ENCODE measurements at regions not wholly inside any gene's neighbourhood (a gene's known extent, or its start where the extent isn't known, plus 50 kb on each side); places are given as distances from the start of the nearest gene placed in this dataset.

DNA sequence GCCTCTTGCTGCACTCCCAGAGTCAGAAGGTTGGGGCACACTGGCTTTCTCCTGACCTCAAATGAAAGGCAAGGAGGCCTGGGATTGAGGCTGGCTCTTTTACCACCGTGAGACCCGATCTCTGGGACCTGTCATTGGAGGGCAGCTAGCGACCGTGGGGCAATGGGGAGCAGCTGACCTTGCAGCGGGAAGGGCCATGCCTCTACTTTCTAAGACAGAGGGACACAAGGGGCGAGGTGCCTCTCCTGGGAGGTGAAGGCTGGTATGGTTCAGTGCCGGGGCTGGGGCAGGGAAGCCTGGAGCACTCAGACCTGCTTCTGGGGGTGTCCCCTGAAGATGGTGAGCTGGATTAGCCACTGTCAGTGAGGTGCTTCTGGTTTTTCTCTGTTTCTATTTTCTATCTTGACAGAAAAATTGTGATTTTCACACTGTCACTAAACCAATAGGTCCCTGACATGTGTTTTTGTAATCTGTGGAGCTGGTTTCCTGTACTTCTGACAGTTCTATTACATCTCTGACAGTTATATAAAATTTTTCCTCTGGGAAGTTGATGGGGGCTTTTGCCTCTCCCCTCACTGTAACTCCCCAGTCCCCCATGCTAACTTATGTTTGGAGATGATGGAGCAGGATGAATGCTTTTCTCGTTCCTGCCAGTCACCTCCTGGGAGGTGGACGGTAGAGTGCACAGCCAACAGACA is 340.8 kb downstream of the RPS24 start:
- no peak for DNase-seq

DNA sequence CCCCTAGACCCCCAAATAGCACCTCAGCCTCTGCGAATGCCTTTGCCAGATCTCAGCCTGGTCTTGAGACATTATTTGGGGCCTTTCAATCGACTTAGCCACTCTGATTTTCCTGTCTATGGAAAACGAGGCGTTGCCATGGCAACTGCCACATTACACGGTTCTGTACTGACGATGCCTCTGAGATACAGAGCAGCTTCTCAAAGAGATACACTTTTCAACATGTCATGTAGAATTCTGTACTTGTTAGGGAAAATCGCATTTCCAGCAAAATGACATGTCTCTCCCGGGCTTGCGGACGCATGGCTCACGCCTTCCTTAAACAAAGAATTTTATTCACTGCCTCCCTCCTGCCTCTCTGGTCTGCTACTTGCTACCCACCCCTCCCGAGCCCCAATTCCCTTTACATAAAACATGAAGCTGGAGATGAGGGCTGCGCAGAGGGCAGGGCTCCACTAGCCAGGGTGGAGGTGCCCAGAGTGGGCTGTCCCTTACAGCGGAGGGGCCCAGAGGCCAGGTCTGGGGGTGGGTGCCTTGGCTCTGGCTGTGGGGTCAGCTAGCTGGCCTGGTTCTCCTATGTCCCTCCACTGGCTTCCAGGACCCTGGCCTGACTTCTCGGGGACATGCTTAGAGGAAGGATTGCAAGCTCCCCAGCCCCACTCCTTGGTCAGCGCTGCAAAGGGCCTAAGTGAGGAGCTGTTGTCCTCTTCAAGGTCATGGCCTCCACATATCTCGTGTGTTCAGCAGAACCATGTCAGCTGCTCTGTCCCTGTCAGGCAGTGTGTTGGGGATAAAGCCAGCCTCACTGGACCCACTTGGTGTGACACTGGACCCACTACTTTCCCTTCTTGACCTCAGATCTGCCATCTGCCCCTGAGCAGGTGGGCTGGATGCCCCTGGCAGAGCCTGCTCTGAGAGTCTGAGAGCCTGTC is 342.5 kb downstream of the RPS24 start:
- no peak for DNase-seq

DNA sequence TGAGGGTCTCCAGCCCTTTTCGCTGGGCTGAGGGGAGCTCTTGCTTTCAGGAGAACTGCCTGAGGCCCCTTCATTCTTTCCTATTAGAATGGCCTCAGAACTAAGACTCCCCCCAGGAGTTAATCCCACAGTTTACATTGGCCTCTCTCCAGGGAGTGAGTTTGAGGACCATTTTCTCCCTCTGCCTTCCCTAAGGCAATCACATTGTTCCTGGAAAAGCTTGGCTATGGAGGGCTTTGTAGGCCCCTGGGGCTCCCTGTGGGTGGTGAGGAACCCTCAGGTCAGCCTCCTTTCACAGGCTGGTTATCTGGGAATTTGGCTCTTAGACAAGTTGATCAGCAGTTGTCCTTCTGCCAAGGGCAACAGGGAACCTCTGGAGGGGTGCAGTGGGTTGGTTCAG is 343.7 kb downstream of the RPS24 start:
- DNase-seq: no peak

DNA sequence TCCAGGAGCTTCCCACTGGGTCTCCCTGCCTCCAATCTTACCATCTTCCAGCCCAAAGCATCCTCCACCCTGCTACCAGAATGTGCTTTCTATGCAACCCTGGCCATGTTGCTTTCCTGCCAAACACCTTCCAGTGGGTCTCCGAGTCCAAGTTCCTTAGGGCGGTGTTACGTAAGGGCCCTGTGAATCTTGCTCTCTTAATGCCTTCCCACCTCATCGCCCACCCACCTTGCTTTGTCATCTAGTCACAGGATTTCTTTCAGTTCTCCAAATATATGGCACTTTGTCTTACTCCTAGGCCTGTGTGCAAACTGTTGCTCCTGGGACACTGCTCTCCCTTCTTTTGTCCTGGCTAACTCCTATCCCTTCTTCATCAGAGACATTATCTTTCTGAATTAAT is 344.5 kb downstream of the RPS24 start:
- no peak for DNase-seq

DNA sequence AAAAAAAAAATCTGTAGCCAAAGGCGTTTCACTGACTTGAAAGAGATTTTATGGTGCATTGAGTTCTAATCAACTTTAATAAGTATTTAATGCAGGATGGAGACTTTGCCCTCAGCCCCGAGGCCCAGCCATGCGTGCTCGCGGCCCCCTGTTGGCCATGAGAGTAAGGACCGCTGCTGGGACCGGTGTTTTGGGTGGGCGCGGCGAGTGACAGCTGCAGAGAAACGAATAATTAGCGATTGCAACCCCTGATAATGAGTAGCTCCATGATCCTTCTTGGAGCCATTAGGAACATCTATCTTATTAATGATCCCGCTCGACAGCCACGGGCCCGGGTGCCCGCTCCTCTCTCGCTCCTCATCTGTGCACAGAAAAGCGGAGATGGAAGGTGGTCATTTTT is 347.4 kb downstream of the RPS24 start:
- no peak for DNase-seq

DNA sequence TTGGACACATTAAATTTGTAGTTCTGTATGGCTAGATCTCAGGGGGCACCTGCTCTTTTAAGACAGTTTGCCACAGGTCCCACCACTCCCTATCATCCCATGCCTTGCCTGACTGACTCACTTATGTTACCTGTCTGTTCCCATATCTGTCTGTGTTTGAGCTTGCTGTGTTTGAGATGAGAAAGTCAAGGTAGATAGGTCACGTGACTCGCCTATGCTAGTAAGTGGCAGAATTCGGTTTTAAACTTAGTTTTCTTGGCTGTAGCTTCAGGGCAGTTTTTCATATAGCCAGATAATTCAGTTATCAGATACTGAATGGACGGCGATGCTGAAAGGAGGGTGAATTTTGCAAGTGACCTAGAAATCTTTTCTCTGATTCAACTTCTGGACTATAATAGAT is 348.4 kb downstream of the RPS24 start:
- DNase-seq: no peak

DNA sequence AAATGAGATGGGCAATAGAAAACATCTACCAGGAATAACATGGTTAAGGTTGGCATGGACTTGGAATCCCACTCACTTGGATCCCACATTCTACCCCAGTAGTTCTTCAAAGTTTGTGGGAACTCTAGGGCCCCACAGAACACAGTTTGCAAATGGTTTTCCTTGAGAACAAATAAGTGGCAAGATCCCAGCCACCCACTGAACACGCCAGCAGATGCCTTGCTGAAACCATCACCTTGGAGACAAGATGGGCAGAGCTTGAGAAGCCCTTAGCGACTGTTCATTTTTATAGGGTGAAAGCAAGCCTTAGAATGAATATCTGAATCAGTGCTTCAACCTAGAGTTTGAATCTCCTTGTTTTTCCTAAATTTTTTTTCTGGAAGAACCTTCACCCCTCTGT is 349.1 kb downstream of the RPS24 start:
- no peak for DNase-seq

DNA sequence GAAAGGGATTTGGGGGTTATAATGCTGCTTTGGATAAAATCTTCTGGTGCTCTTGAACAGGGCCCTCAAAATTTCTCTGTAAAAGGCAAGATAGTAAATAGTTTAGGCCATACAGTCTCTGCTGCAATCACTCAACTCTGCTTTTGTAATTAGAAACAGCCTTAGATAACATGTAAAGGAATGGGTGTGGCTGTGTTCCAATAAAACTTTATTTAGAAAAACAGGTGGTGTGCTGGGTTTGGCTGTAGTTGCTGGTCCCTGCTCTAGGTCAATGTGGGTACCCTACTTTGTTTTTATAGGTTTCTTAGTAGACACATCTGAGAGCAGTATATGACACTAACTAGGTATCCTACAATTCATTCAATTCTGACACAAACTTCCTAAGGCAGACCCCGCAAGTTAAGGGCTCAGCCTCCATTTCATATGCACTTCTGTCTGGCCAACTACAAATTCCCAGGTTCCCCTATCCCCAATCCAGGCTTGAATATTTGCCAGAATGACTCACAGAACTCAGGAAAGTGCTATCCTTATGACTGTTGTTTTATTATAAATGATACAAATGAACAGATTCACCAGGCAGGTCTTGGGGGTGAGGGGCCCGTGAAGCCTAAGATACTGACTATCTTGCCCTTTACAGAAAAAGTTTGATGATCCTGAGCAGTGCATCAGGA is 349.9 kb downstream of the RPS24 start:
- no peak for DNase-seq

DNA sequence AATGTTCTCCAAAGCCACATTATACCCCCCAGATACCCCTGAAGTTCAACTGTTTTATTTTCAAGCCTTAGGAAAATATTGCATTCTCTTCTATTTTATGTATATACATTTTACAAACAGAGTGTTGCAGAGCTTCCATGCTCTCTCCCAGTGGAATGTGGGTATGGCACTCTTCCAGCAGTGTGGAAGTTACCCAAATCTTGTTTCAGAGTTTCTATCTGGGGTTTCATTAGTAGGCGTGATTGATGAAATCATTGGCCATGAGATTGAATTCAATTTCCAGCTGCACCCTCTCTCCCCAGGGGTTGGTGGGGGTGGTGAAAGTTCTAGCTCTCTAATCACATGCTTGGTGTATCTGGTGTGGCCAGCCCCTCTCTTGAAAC is 350.4 kb downstream of the RPS24 start:
- DNase-seq: no peak

DNA sequence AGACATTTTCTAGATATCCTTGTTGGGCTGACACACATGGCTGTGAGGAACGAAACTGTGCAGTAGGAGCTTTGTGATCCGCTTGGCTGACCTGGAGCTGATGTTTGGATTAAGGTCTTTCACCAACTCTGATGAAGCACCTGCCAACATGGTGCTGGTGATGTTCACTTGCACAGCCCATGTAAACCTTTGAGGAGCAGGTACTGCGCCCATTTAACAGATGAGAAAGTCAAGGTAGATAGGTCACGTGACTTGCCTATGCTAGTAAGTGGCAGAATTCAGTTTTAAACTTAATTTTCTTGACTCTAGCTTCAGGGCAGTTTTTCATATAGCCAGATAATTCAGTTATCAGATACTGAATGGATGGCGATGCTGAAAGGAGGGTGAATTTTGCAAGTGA is 351.9 kb downstream of the RPS24 start:
- no peak for DNase-seq

DNA sequence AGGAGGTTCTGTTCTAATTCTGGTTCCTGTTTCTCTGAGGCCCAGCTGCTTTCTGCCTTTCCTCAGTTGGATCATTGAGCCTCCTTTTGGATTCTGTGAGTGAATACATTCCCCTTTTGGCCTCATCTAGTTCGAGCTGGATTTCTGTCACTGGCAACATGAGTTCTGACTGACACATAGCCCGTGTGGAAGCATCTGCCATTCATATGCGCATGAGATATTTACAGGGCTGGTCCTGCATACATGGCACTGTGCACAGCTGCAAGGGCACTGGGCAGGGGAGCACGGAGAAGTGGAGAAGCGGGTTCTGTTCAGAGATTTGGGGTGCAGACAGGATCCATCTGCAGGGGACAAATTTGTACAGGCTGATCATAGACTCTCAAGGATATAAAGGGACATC is 352.8 kb downstream of the RPS24 start:
- no peak for DNase-seq

DNA sequence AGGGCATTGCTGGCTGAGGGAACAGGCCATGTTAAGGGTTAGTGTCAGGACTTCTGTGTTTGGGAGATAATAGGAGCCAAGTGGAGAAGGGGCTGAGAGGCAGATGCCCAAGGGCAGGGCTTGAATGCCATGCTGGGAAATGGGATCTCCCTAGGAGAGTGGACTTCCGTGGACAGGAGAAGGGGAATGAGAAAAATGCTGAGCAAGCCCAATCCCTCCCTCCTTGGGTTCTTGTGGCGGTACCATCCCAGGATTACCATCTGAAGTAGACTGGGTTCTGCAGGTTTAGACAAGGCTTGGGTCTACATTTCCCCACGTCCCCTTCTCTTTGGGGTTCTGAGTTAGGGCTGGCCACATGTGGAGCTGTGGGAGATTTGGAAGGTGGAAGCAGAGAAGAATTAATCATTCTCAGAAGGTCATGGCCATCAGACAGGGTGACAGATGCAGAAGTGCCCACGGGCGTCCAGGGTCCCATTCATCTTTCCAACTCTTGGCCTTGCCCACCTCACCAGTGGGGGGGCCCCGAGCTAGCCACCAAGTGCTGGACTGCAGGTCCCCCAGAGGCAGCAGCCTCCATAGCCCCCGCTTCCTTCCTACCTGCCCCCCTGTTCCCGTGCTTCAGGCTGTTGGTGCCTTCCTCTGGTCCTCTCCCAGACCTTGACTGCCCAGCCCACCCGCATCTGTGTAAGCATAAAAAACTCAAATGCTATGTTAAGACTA is 354.8 kb downstream of the RPS24 start:
- no peak for DNase-seq

DNA sequence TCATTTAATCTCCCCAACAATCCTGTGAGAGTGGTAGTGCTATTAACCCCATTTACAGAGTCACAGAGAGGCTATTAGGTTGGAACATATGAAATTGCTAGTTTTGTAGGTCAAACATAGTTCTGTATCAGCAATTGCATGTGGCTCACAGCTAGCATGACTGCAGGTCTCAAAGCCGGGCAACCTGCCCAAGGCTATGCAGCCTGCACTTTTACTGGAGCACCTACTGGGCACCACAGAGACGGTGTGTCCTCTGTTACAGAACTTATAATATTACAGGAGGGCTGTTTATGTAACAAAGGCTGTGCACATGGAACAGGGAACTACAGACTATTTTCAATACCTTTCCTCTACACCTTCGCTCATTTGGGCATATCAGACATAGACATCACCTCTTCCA is 355.8 kb downstream of the RPS24 start:
- DNase-seq: no peak

DNA sequence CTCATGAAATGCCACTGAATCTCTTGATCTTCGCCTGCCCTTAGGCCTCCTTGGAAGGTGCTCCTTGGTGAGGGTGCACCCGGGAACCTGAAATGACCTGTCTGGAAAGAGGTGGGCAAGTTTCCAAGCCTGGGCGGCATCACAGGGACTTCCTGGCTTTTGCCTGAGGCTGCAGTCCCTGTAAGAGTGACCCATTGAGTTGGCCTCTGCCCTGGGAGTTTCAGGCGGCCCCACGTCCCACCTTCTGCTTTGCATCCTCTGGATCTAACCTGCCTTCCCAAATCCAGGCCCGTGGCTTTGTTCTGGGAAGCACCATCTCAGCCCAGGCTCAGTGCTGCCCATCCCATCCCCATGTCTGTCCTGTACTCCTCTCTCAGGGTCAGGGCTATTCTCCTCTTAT is 356.4 kb downstream of the RPS24 start:
- DNase-seq: no peak

DNA sequence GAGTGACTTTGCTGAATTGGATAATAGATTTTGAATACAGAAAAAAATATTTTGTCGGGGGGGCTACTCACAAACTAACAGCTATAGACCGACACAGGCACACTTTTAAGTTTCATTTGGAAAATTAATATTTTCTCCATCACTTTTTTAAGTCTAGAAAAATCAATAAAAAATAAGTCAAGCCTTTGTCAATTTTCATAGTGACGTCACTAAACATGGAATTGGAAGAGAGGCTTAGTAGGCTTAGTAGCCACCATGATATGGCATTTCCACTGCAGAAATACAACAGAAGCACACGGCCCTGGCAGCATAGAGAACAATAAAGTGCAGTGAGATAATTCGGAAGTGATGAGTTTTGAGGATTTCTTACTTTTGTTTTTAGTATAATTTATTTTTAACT is 357.2 kb downstream of the RPS24 start:
- DNase-seq: no peak

DNA sequence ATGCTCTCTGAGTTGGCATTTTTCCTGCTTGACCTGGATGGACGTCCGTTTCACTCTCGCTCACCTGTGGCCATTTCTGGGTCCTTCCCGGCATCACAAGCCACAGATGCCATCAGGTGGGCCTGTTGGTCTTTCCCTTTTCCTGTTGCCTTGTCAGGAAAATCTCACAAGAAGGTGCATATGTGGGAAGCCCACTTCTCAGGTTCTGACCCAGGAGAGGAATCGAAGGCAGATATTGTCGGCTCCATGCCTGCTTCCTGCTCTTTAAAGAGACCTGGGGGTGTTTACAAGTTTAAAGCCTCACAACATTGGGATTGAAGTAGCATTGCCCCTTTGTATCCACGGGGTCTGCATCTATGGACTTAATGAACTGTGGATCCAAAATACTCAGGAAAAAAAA is 357.9 kb downstream of the RPS24 start:
- DNase-seq: no peak

DNA sequence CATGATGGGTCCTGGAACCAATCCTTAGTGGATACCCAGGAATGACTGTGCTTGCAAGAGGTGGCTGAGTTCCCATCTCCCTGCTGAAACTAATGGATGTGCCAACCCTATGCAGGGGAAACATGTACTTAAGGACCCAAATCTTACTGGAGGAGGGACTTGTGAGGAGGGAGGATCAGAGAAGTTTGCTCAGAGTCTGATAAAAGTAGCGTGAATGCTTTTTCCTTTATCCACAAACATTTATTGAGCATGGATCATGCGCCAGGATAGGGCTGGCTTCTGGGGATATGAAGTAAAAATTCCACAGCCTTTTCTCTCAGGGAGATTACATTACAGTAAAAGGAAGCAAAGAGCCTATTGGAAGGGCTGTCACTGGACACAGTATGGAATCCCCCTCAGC is 358.5 kb downstream of the RPS24 start:
- DNase-seq: no peak

DNA sequence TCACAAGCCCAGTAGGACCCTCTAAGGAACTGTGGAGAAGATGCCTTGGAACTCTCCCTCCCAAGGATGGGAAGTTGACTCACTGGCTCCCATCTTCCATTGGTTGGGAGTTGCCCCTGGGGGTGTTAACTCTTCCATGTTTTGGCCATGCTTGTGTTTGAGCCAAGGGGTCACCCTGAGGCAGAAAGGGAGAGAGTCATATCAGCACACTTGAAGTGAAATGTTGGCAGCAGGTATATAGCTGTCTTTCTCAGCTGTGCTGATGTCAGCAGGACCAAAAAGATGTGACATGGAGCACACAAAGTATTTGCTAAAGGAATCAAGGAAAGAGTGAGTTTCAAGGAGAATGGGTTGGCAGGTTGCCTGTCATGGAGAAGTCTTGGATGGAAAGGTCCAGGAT is 359.4 kb downstream of the RPS24 start:
- no peak for DNase-seq

DNA sequence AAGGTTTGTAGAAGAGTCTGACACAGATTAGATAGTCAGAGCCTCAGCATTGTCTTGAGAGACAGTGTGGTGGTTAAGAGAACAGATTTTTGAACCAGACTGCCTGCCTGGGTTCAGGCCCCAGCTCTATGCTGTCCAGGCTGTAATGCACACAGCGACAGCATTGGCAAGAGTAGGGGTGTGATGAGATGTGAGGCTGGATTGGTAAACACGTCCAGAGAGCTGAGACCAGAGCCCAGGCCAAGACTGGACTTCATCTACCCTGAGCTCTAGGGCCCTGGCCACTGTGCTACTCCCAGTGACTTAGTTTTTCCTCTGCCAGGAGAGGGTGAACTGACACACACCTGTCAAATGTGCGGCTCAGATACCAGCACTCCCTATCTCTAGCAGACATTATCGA is 360.4 kb downstream of the RPS24 start:
- no peak for DNase-seq

DNA sequence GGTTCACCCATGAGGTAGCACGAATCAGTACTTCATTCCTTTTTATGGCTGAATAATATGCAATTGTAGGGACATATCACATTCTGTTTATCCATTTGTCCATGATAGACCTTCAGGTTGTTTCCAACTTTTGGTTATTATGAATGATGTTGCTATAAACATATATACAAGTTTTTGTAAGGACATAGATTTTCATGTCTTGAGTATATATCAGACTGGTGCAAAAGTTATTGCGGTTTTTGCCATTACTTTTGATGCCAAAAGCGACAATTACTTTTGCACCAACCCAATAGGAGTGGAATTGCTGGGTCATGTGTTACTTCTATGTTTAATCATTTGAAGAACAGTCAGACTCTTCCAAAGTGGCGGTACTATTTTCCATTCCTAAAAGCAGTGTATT is 361.5 kb downstream of the RPS24 start:
- DNase-seq: no peak

DNA sequence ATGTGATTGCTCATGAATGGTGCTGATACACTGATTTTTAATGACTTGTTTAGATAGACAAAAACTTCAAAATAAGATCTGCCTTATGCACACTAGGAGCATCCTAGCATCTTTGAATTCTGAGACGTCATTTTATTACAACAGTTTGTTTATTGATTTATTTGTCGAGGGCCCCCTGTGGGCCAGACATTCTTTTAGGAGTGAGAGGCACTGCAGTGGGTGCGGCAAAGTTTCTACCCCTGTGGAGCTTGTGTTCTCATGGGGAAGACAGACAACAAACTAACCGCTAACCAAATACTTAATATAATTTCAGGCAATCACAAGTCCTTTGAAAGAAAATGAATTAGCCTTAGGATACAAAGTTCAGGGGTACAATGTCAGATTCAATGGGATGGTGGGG is 363.1 kb downstream of the RPS24 start:
- DNase-seq: no peak

DNA sequence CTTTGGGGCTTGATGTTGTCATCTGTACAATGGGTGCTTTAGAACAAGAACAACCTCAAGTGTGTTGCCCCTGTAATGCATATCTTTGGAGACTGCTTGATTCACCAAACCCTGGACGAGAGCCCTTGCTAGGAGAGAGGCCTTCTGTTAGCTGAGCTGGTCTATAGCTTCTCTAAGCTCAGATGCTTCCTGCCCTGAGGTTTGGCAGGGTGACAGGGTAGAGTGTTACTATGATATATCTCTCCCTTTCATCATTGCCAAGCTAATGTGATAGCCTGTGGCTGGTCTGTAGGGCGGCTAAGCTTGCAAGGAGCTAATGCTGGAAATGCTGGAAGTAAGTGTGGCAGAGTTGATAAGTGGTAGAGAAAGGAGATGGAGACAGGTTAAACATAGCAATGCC is 364.1 kb downstream of the RPS24 start:
- no peak for DNase-seq

DNA sequence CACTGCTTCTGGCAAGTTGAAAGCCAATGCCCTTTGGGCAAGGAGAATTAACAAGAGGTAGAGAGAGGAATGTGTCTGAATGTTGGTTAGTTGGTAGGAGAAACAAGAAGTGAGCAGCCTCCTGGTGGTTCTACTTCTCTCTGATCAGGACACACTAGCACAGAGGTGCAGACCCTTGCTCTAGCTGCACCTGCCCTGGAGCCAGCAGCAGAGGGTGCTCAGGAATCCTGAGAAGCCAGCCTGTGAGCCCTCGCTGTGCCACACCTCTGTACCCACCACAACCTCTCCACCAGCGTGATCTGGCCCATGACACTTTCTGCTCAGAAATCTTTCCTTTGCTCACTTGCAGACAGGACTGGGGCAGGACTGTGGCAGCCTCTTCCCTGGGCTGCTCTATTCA is 364.7 kb downstream of the RPS24 start:
- no peak for DNase-seq

All from stimulated activated CD4-positive, alpha-beta T cell treated with anti-CD3 and anti-CD28 coated beads, Interleukin-4, amount 100 ng/mL, for 24 hours (primary cell).